ENCODE measurements at regions not wholly inside any gene's neighbourhood (a gene's known extent, or its start where the extent isn't known, plus 50 kb on each side); places are given as distances from the start of the nearest gene placed in this dataset.
"Not testable (repeated sequence)": the region's sequence is repeated elsewhere in the genome, so short reads cannot be mapped to it uniquely, and the experiment has no call there.

DNA sequence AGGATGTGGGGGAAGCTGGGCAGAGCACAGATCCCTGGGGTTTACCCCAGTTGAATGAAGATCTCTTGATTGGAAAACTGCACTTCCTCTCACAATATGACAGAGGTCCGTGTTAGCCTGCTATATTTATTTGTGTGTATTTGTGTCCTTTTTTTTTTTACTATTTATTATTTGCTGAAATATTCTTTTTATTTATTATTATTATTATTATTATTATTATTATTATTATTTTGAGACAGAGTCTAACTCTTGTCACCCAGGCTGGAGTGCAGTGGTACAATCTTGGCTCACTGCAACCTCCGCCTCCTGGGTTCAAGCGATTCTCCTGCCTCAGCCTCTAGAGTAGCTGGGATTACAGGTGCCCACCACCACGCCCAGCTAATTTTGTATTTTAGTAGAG lies 84.0 kb upstream of the USP29 start:
- DNase-seq: not testable (repeated sequence)

DNA sequence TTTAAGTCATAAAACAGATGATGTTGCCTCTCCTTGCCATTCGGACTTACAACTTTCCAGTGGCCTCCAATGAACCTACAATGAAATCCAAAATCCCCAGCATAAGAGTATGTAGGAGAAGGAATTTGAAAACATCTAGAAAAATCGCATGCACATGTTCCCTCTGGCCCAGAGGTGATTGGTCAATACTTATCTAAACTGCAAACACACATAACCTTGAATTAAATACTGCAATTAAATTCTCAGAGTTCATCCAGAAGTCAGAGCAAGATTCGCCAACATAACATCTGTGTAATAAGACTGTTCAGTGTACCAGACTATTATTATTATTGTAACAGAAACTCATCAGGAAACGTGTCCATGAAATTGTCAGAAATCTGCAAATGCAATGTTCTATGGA lies 82.2 kb upstream of the USP29 start:
- no peak for DNase-seq

DNA sequence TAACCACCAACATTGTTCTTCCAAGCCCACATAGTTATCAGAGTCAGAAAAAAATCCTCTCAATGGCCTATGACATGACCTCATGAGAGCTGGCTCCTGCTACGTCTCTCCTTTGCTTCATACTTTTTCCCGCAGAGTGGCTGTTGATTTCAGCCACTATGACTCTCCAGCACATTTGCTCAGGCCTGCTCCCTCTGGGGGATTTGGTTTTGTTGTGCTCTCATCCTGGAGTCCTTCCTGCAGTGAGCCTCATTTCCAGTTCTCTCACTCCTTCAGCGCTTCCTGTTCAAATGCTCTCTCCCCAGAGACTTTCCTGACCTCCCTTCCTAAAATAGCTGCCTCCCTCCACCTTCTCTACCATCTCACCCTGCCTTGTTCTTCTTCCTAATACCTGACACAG lies 72.0 kb upstream of the USP29 start:
- DNase-seq: no peak

GRCh38 chr19:57050863-57051262 lies 68.9 kb upstream of the USP29 start:
- no peak for DNase-seq

GRCh38 chr19:57052081-57052480 lies 67.7 kb upstream of the USP29 start:
- no peak for DNase-seq

GRCh38 chr19:57053401-57053800 lies 66.4 kb upstream of the USP29 start:
- DNase-seq: no peak

DNA sequence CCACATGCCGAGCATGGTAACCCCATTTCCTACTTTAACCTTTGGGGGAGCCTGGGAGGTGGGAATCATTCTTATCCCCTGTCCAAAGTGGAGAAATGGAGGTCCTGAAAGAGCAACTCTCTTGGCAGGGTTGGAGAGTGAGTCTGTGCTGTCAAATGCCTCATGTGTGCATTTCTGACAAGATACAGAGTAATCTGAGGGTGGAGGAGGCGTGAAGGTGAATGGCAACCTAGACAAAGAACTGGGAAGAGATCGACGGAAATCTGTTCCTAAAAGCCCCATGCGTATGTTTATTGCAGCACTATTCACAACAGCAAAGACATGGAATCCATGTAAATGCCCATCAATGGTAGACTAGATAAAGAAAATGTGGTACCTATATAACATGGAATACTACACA lies 63.8 kb upstream of the USP29 start:
- DNase-seq: no peak

DNA sequence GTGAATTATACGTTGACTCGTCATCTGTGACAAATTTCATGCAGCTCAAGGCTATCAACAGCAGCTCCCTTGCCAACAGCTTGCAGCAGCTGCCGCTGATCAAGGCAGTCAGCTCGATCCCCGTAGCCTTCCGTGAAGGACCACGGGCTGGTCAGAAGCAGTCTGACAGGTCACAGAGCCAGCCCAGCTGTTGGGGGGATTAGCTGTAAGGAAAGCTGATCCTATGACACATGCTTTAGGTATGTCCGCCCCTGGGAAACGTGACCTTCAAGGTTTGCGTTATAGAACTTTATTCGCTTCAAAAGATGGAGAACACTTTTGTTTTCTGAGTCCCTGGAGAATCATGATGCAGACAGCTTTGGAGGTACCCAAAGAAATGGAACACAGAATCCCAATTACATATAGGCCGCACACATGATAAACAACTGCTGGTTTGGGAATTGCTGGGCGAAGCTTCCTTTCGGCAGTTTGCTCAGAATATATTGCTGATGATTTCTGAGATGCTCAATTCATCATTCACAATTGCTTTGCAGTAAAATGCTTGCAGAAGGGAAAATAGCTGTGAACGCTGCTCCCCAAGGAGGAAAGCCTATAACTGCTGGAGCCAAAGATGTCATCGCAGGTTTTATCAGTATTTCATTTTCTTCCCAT lies 62.6 kb upstream of the USP29 start:
- DNase-seq: no peak

GRCh38 chr19:57058871-57059270 lies 60.9 kb upstream of the USP29 start:
- no peak for DNase-seq

DNA sequence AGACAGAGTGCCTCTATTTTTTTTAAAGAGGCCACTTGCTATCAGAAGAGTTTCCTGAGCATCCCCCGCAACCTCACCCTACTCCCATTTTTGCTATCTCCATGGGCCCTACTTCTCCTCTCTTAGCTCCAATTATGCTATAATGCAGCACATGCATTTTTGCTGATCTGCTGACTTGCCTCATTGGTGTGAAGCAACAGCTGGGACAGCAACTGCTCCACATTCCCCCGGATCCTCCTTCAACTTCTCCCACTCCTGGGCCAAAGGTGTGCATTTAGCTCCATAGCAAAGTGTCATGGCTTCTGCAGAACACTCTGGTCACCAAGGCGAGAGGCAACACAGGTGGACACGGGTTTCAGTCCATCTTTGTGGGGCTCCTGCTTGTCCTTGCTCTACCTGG lies 56.7 kb upstream of the USP29 start:
- no peak for DNase-seq

GRCh38 chr19:57067440-57067839 lies 52.3 kb upstream of the USP29 start:
- DNase-seq: no peak

DNA sequence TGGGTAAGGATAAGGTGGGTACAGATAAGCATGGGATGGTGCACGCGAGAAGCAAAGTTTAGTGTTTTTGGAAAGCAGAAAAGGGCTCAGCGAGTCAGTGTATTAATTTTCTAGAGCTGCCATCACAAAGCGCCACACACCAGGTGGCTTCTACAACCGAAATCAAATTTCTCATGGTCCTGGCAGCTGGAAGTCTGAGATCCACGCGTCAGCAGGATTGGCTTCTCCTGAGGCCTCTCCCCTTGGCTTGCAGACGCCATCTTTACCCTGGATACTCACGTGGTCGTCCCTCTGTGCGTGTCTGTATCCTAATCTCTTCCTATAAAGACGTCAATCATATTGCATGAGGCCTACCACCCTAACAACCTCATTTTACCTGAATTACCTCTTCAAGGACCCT lies 51.5 kb upstream of the USP29 start:
- DNase-seq: no peak

DNA sequence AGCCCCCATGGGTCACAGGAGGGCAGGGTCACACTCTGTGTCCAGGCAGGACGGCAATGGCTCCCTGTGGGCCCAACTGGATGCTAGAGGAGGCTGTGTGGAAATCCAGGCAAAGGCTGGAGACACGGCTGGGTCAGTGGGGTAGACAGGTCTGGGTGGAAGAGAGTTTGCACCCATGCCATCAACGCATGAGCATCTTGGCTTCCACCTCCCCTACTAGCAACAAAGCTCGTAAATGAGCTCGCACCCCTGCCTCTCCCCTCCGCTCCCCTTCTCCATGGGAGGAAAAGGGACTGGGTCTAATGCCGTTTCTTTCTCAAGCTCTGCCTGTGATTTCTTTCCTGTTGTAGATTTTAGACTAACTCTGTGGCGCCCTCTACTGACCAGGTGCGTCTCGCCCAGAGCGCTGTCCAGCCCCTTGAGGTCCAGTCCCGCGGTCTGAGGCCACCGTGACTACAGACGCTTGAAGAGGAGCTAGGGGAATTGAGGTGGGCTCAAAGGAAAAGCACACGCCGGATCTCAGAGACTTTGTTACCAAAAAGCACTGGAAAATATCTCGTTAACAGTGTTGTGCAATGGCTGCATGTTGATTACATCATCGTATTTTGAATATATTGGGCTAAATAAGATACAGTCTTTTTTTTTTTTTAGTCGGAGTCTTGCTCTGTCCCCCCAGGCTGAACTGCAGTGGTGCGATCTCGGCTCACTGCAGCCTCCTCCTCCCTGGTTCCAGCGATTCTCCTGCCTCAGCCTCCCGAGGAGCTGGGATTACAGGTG lies 50.7 kb upstream of the USP29 start:
- DNase-seq: no peak

All from DMS79 treated with DMSO at 0.1 percent for 48 hours (cell line).